ENCODE measurements at regions not wholly inside any gene's neighbourhood (a gene's known extent, or its start where the extent isn't known, plus 50 kb on each side); places are given as distances from the start of the nearest gene placed in this dataset.

DNA sequence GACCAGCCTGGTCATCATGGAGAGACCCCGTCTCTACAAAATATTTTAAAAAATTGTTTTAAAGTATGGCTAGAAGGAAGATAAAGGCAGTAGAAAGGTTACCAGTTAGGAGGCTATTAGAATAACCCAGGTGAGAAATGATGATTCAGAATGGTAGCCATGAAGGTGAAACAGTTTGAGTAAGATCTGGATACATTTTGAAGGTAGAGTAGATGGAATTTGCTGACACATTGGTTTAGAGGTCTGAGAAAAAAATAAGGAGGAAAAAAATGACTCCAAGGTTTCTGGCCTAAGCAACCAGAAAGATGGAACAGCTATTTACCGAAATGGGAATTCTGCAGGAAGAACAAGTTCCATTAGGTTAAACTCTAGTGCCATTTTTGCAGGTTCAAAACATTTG lies 167.9 kb upstream of the TAB2 start:
- Histone ChIP-seq H2AFZ (ENCODE audit: low read depth, low read length) (no peak overlapping the region), H3K27ac (ENCODE audit: low read length) (no peak overlapping the region), H3K36me3 (replicated peaks; ENCODE audit: low read depth, low read length) (no peaks in the 10 kb centered on the region), H3K27me3 (ENCODE audit: low read depth, low read length) (no peaks in the 10 kb centered on the region), H3K79me2 (ENCODE audit: low read length) (no peaks in the 10 kb centered on the region), H4K20me1 (ENCODE audit: insufficient read depth, low read length) (no peaks in the 10 kb centered on the region), H3K4me2 (ENCODE audit: low read length) (no peak overlapping the region), H3K9ac (ENCODE audit: low read length) (no peak overlapping the region), H3K9me3 (ENCODE audit: insufficient read depth, low read length) (no peaks in the 10 kb centered on the region), H3K4me3 (ENCODE audit: low read length) (no peak overlapping the region), H3K4me1 (ENCODE audit: low read length) (peaks cover 6% of the 10 kb centered on the region)
- TF ChIP-seq, protein P1, sequence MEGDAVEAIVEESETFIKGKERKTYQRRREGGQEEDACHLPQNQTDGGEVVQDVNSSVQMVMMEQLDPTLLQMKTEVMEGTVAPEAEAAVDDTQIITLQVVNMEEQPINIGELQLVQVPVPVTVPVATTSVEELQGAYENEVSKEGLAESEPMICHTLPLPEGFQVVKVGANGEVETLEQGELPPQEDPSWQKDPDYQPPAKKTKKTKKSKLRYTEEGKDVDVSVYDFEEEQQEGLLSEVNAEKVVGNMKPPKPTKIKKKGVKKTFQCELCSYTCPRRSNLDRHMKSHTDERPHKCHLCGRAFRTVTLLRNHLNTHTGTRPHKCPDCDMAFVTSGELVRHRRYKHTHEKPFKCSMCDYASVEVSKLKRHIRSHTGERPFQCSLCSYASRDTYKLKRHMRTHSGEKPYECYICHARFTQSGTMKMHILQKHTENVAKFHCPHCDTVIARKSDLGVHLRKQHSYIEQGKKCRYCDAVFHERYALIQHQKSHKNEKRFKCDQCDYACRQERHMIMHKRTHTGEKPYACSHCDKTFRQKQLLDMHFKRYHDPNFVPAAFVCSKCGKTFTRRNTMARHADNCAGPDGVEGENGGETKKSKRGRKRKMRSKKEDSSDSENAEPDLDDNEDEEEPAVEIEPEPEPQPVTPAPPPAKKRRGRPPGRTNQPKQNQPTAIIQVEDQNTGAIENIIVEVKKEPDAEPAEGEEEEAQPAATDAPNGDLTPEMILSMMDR (IDR thresholded peaks at IDR 0.05; ENCODE audit: low read depth, low read length): no peak
- no peak for TF ChIP-seq EZH2phosphoT487 (IDR thresholded peaks at IDR 0.05; ENCODE audit: low read depth)

DNA sequence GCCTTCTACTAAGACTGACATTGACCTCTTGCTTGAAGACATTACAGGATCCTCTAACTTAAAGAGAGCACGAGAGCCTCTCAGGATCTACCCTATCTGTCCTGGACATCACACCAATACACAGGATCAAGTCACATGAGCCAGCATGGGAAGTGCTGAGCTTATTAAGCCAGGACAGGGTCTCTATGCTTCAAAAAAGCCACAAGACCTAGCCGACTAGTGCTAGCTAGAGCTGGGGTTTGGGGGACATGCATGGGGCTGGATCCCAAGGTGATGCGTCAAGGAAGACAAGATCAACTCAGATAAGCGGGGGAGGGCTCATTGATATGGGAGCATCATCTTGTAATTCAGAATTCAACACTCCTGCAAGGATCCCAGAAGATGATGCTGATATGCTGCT lies 167.2 kb upstream of the TAB2 start:
- H3K4me3 ChIP-seq (ENCODE audit: low read length): no peak overlapping the region
- TF ChIP-seq, protein P1 (IDR thresholded peaks at IDR 0.05; ENCODE audit: low read depth, low read length): no peak
- TF ChIP-seq EZH2phosphoT487 (IDR thresholded peaks at IDR 0.05; ENCODE audit: low read depth): no peak
- H3K9ac ChIP-seq (ENCODE audit: low read length): no peak overlapping the region
- H3K9me3 ChIP-seq (ENCODE audit: insufficient read depth, low read length): no peaks in the 10 kb centered on the region
- H3K4me2 ChIP-seq (ENCODE audit: low read length): no peak overlapping the region
- H4K20me1 ChIP-seq (ENCODE audit: insufficient read depth, low read length): no peaks in the 10 kb centered on the region
- no peaks in the 10 kb centered on the region for H3K36me3 ChIP-seq (replicated peaks; ENCODE audit: low read depth, low read length)
- H3K4me1 ChIP-seq (ENCODE audit: low read length): peaks cover 6% of the 10 kb centered on the region
- no peak overlapping the region for H3K27ac ChIP-seq (ENCODE audit: low read length)
- H2AFZ ChIP-seq (ENCODE audit: low read depth, low read length): no peak overlapping the region
- no peaks in the 10 kb centered on the region for H3K79me2 ChIP-seq (ENCODE audit: low read length)
- H3K27me3 ChIP-seq (ENCODE audit: low read depth, low read length): no peaks in the 10 kb centered on the region

DNA sequence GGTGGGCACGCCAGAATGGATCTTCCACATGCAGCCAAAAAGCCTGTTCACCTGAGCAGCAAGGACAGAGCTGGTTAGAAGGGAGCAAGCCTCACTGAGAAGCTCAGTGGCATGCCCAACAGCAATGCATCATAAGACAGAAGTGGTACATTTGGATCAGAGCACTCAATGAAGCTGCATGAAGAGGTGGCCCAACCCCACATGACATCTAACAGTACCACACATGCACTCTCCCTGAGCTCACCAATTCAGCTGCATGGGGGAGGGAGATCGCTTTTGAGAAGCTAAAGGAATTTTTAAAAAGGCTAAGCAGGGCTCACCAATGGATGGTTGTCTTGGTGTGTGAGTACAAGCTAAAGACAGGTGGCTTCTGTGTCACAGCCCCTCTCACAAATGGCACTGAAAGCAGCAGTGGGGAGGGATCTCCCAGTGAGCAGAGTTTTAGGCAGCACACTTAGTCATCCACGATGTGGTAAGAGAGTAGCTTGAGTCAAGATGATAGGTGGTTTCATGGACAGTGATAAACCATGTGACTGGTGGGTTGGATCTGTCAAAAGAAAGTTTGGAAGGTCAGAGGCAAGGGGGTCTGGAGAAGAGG lies 166.6 kb upstream of the TAB2 start:
- Histone ChIP-seq H3K4me3 (ENCODE audit: low read length) (no peak overlapping the region), H3K36me3 (replicated peaks; ENCODE audit: low read depth, low read length) (no peaks in the 10 kb centered on the region), H3K9ac (ENCODE audit: low read length) (no peak overlapping the region), H3K79me2 (ENCODE audit: low read length) (no peaks in the 10 kb centered on the region), H3K4me2 (ENCODE audit: low read length) (no peak overlapping the region), H3K27ac (ENCODE audit: low read length) (no peak overlapping the region), H2AFZ (ENCODE audit: low read depth, low read length) (no peak overlapping the region), H3K27me3 (ENCODE audit: low read depth, low read length) (no peaks in the 10 kb centered on the region), H4K20me1 (ENCODE audit: insufficient read depth, low read length) (no peaks in the 10 kb centered on the region), H3K4me1 (ENCODE audit: low read length) (peaks cover 6% of the 10 kb centered on the region), H3K9me3 (ENCODE audit: insufficient read depth, low read length) (no peaks in the 10 kb centered on the region)
- TF ChIP-seq, protein P1 (IDR thresholded peaks at IDR 0.05; ENCODE audit: low read depth, low read length): no peak
- no peak for TF ChIP-seq EZH2phosphoT487 (IDR thresholded peaks at IDR 0.05; ENCODE audit: low read depth)

DNA sequence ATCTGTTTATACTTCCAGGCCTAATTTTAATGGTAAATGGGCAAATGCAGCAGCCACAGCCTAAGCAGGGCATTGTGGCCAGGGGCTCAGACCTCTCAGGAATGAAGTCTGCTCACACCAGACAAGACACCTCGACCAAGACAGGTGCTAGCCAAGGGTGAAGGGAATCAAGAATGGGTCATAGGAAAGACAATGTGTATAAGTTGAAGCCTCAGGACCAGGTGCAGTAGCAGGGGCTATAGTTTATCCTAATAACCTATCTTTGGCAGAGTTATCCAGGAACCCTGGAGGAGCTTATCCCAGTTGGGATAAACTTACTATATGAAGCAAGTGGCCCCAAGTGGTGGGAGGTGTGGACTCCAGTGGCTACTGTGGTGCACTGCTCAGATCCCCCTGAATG lies 165.0 kb upstream of the TAB2 start:
- no peaks in the 10 kb centered on the region for H4K20me1 ChIP-seq (ENCODE audit: insufficient read depth, low read length)
- H3K36me3 ChIP-seq (replicated peaks; ENCODE audit: low read depth, low read length): no peaks in the 10 kb centered on the region
- no peak for TF ChIP-seq EZH2phosphoT487 (IDR thresholded peaks at IDR 0.05; ENCODE audit: low read depth)
- TF ChIP-seq, protein P1 (IDR thresholded peaks at IDR 0.05; ENCODE audit: low read depth, low read length): no peak
- no peaks in the 10 kb centered on the region for H3K9me3 ChIP-seq (ENCODE audit: insufficient read depth, low read length)
- no peaks in the 10 kb centered on the region for H3K27me3 ChIP-seq (ENCODE audit: low read depth, low read length)
- peaks cover 6% of the 10 kb centered on the region for H3K4me1 ChIP-seq (ENCODE audit: low read length)
- no peak overlapping the region for H2AFZ ChIP-seq (ENCODE audit: low read depth, low read length)
- no peaks in the 10 kb centered on the region for H3K79me2 ChIP-seq (ENCODE audit: low read length)
- no peak overlapping the region for H3K4me3 ChIP-seq (ENCODE audit: low read length)
- H3K27ac ChIP-seq (ENCODE audit: low read length): no peak overlapping the region
- no peak overlapping the region for H3K4me2 ChIP-seq (ENCODE audit: low read length)
- no peak overlapping the region for H3K9ac ChIP-seq (ENCODE audit: low read length)
